IMR-90 (cell line): ENCODE measurements at regions not wholly inside any gene's neighbourhood (a gene's known extent, or its start where the extent isn't known, plus 50 kb on each side); places are given as distances from the start of the nearest gene placed in this dataset.

Source experiments
- ATAC-seq: fragments of 200-7000 bp; cut with Tn5 transposase; 2 replicates; pipeline ENCODE4 v1.9.1; 2020; ENCODE audit warnings: low read depth, mild to moderate bottlenecking, moderate library complexity
- BruUV-seq: library from RNA; stranded (reverse); fragments of 400-500 nt; replicated peaks from 2 replicates; lab custom pipeline; 2021; lab: Mats Ljungman, UMichigan
- CTCF ChIA-PET: fragments of 300-600 bp; formaldehyde crosslinking; extraction: SDS; loops from one replicate; lab custom pipeline; 2021; ENCODE audit warnings: antibody characterized with exemption; lab: Yijun Ruan, JAX
- POLR2A ChIA-PET: fragments of 300-600 bp; sonication (Branson Sonifier 250); formaldehyde crosslinking; loops from one replicate; lab custom pipeline; 2022; ENCODE audit warnings: antibody characterized with exemption; ENCODE audit not compliant: unreplicated experiment; lab: Charles Lee
- DNase-seq: peaks from one replicate; pipeline ENCODE4 v3.0.0; 2013
- H2AFZ ChIP-seq: replicated peaks from 2 replicates; pipeline ENCODE3; 2013; ENCODE audit warnings: low read length, mild to moderate bottlenecking; ENCODE audit not compliant: poor library complexity
- H2AK5ac ChIP-seq: 2 replicates; pipeline ENCODE4 v1.6.1; 2013; ENCODE audit warnings: low read depth, low read length, inconsistent platforms
- H2AK9ac ChIP-seq: replicated peaks from 2 replicates; pipeline ENCODE3; 2013; ENCODE audit warnings: mild to moderate bottlenecking, low read depth, low read length, moderate library complexity; ENCODE audit not compliant: poor library complexity
- H2BK120ac ChIP-seq: 2 replicates; pipeline ENCODE4 v1.6.1; 2013; ENCODE audit warnings: low read depth, low read length, inconsistent platforms
- H2BK15ac ChIP-seq: 3 replicates; pipeline ENCODE4 v1.6.1; 2013; ENCODE audit warnings: low read depth, low read length, inconsistent platforms
- H2BK20ac ChIP-seq: 2 replicates; pipeline ENCODE4 v1.6.1; 2013; ENCODE audit warnings: low read depth, mild to moderate bottlenecking, inconsistent platforms, low read length, moderate library complexity
- H2BK5ac ChIP-seq: 2 replicates; pipeline ENCODE4 v1.6.1; 2013; ENCODE audit warnings: mild to moderate bottlenecking, low read depth, low read length, inconsistent platforms; ENCODE audit not compliant: poor library complexity, severe bottlenecking
- H3K14ac ChIP-seq: replicated peaks from 2 replicates; pipeline ENCODE4 v1.6.1; 2013; ENCODE audit warnings: low read depth, low read length, inconsistent platforms
- H3K18ac ChIP-seq: 2 replicates; pipeline ENCODE4 v1.6.1; 2013; ENCODE audit warnings: low read depth, low read length, control low read depth
- H3K23ac ChIP-seq: 2 replicates; pipeline ENCODE4 v1.6.1; 2013; ENCODE audit warnings: low read depth, low read length, inconsistent platforms
- H3K27ac ChIP-seq: 2 replicates; pipeline ENCODE4 v1.5.1; 2013; ENCODE audit warnings: mild to moderate bottlenecking, control low read depth, low read length; ENCODE audit not compliant: insufficient read depth
- H3K27me3 ChIP-seq: 2 replicates; pipeline ENCODE4 v1.6.1; 2013; ENCODE audit warnings: low read length; ENCODE audit not compliant: control insufficient read depth, insufficient read depth
- H3K36me3 ChIP-seq: 2 replicates; pipeline ENCODE4 v1.6.1; 2013; ENCODE audit warnings: low read length, mixed read lengths; ENCODE audit not compliant: control insufficient read depth, insufficient read depth
- H3K4ac ChIP-seq: 2 replicates; pipeline ENCODE4 v1.6.1; 2013; ENCODE audit warnings: low read depth, low read length, inconsistent platforms
- H3K4me1 ChIP-seq: 2 replicates; pipeline ENCODE4 v1.6.1; 2013; ENCODE audit warnings: low read length, mixed read lengths; ENCODE audit not compliant: control insufficient read depth, insufficient read depth
- H3K4me2 ChIP-seq: 2 replicates; pipeline ENCODE4 v1.6.1; 2013; ENCODE audit warnings: low read depth, mild to moderate bottlenecking, control low read depth, low read length, moderate library complexity
- H3K4me3 ChIP-seq: 2 replicates; pipeline ENCODE4 v1.5.1; 2013; ENCODE audit warnings: low read depth, mild to moderate bottlenecking, control low read depth, low read length, moderate library complexity; ENCODE audit not compliant: insufficient read depth
- H3K56ac ChIP-seq: 2 replicates; pipeline ENCODE4 v1.6.1; 2013; ENCODE audit warnings: low read length, inconsistent platforms; ENCODE audit not compliant: insufficient read depth; ENCODE audit errors: extremely low read depth
- H3K79me1 ChIP-seq, 2 experiments: 2 replicates each; pipeline ENCODE4 v1.6.1; 2013; ENCODE audit warnings: low read length in 2 of 2, inconsistent platforms in 1 of 2, low read depth in 1 of 2
- H3K9ac ChIP-seq: 2 replicates; pipeline ENCODE4 v1.6.1; 2013; ENCODE audit warnings: low read depth, low read length, control low read depth
- H3K9me1 ChIP-seq: 2 replicates; pipeline ENCODE4 v1.6.1; 2013; ENCODE audit warnings: low read length, inconsistent platforms; ENCODE audit not compliant: insufficient read depth
- H3K9me3 ChIP-seq: 2 replicates; pipeline ENCODE4 v1.6.1; 2013; ENCODE audit warnings: low read length; ENCODE audit not compliant: control insufficient read depth, insufficient read depth
- H4K20me1 ChIP-seq: 2 replicates; pipeline ENCODE4 v1.6.1; 2013; ENCODE audit warnings: low read length, inconsistent platforms; ENCODE audit not compliant: insufficient read depth
- H4K5ac ChIP-seq: 2 replicates; pipeline ENCODE4 v1.6.1; 2013; ENCODE audit warnings: mild to moderate bottlenecking, low read depth, low read length, control low read depth
- H4K8ac ChIP-seq, 2 experiments: 2 replicates each; pipeline ENCODE4 v1.6.1; 2013; ENCODE audit warnings: low read depth in 2 of 2, low read length in 2 of 2, control low read depth in 1 of 2, inconsistent platforms in 1 of 2
- H4K91ac ChIP-seq: 2 replicates; pipeline ENCODE4 v1.6.1; 2013; ENCODE audit warnings: low read depth, low read length, inconsistent platforms; ENCODE audit not compliant: insufficient read depth
- MAFK ChIP-seq: IDR thresholded peaks from 2 replicates; pipeline ENCODE4 v1.6.1; 2012; ENCODE audit warnings: low read depth, low read length, improper control_type of control experiment
- RAD21 ChIP-seq: IDR thresholded peaks from 2 replicates; pipeline ENCODE4 v1.6.1; 2012; ENCODE audit warnings: low read length, improper control_type of control experiment
- SMC3 ChIP-seq: fragments of 150-350 bp; IDR thresholded peaks from 2 replicates; pipeline ENCODE4 v1.6.1; 2016; ENCODE audit warnings: low read depth, mild to moderate bottlenecking, antibody characterized with exemption, low read length, moderate library complexity
- WGBS, 2 experiments: methylation state at CpG; one replicate each; pipeline versions ENCODE4 v1.1.5 to v1.1.7; 2013; ENCODE audit warnings: missing lambda C conversion rate in 2 of 2; ENCODE audit not compliant: insufficient read length in 1 of 2; ENCODE audit errors: extremely low coverage in 2 of 2; 5-methylcytosine and 5-hydroxymethylcytosine counted together
- dilution Hi-C: fragments of 300-500 bp; cut with HindIII; formaldehyde crosslinking; loops from one replicate; pipeline ENCODE4 v1.14.3; 2018; ENCODE audit warnings: low sequenced_read_pairs; ENCODE audit not compliant: unreplicated experiment
- in situ Hi-C: fragments of 300-500 bp; cut with MboI; formaldehyde crosslinking; loops from 3 replicates; pipeline ENCODE4 v1.14.3; 2019; ENCODE audit warnings: low sequenced_read_pairs, inconsistent platforms, mixed read lengths
- intact Hi-C: fragments of 100-400 bp; cut with micrococcal nuclease; formaldehyde crosslinking; loops from 2 replicates; pipeline ENCODE4 v1.10.0; 2022
- TF ChIP-seq, protein P1 (sequence below): fragments of 150-350 bp; IDR thresholded peaks from 2 replicates; pipeline ENCODE4 v1.6.1; 2016; ENCODE audit warnings: low read depth, mild to moderate bottlenecking, low read length, moderate library complexity, borderline replicate concordance
- TF ChIP-seq, protein P2 (sequence below): fragments of 150-350 bp; IDR thresholded peaks from 2 replicates; pipeline ENCODE4 v1.6.1; 2017; ENCODE audit warnings: mild to moderate bottlenecking, antibody characterized with exemption, low read length, low read depth

DNA sequence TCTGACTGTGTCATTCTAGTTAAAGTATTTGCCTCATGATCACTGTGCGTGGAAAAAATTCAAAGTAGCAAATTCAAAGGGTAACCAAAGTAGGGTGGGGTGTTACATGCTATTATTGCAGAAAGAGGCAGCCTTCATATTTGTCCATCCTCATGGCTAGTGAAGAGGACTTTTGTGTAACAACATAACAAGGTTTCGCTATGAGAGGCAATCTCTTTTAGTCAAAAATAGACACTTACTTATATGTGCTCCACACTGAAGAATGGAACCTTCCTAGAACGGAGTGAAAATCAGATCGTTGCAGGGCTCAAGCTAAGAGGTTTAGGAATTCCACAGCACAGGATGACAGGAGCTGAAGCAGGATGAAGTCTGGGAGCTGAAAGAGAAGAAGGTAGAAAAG, 345.1 kb upstream of the CBLB start:
- no peak overlapping the region for H3K14ac ChIP-seq
- ATAC-seq (no peak), DNase-seq (no peak)
- H3K56ac ChIP-seq: no peak overlapping the region
- no peak overlapping the region for H3K4ac ChIP-seq
- 100% methylated on average over 2 of the region's 4 CpGs; no CpG with 5 or more reads in 1 of the 2 experiments for WGBS, 2 experiments
- TF ChIP-seq, protein P1, sequence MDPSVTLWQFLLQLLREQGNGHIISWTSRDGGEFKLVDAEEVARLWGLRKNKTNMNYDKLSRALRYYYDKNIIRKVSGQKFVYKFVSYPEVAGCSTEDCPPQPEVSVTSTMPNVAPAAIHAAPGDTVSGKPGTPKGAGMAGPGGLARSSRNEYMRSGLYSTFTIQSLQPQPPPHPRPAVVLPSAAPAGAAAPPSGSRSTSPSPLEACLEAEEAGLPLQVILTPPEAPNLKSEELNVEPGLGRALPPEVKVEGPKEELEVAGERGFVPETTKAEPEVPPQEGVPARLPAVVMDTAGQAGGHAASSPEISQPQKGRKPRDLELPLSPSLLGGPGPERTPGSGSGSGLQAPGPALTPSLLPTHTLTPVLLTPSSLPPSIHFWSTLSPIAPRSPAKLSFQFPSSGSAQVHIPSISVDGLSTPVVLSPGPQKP: no peak
- no peak for TF ChIP-seq SMC3
- TF ChIP-seq, protein P2, sequence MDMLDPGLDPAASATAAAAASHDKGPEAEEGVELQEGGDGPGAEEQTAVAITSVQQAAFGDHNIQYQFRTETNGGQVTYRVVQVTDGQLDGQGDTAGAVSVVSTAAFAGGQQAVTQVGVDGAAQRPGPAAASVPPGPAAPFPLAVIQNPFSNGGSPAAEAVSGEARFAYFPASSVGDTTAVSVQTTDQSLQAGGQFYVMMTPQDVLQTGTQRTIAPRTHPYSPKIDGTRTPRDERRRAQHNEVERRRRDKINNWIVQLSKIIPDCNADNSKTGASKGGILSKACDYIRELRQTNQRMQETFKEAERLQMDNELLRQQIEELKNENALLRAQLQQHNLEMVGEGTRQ: no peak
- no peak for TF ChIP-seq RAD21
- TF ChIP-seq MAFK: no peak
- no peak overlapping the region for H2BK120ac ChIP-seq
- no peaks in the 10 kb centered on the region for H3K9me1 ChIP-seq
- in situ Hi-C loops: no loop called here
- H2BK5ac ChIP-seq: no peak overlapping the region
- no peak overlapping the region for H2BK20ac ChIP-seq
- H2AFZ ChIP-seq: no peak overlapping the region
- no peak overlapping the region for H4K91ac ChIP-seq
- H3K9me3 ChIP-seq: no peaks in the 10 kb centered on the region
- no peak overlapping the region for H2BK15ac ChIP-seq
- no TSS peak for BruUV-seq
- no peak overlapping the region for H3K4me2 ChIP-seq
- no peak overlapping the region for H3K23ac ChIP-seq
- CTCF ChIA-PET: no interaction called here
- H3K79me1 ChIP-seq: no peaks in the 10 kb centered on the region
- H3K9ac ChIP-seq: no peak overlapping the region
- no peak overlapping the region for H3K4me3 ChIP-seq
- H3K18ac ChIP-seq: no peak overlapping the region
- dilution Hi-C loops: no loop called here
- no peaks in the 10 kb centered on the region for H3K36me3 ChIP-seq
- no peaks in the 10 kb centered on the region for H4K20me1 ChIP-seq
- POLR2A ChIA-PET: no interaction called here
- H4K5ac ChIP-seq: no peak overlapping the region
- H3K4me1 ChIP-seq: no peaks in the 10 kb centered on the region; the same call in 1 of the 2 replicates
- no peak overlapping the region for H2AK5ac ChIP-seq
- no peak overlapping the region for H2AK9ac ChIP-seq
- H3K27me3 ChIP-seq: no peaks in the 10 kb centered on the region
- no peak overlapping the region for H4K8ac ChIP-seq
- intact Hi-C loops: no loop called here
- H3K27ac ChIP-seq: no peak overlapping the region
